Muscle layer of colon (tissue), 2 donors: ENCODE measurements at regions not wholly inside any gene's neighbourhood (a gene's known extent, or its start where the extent isn't known, plus 50 kb on each side); places are given as distances from the start of the nearest gene placed in this dataset.

Experiments used
- H3K27ac ChIP-seq: one replicate; pipeline ENCODE4 v1.7.0; 2013; ENCODE audit warnings: low read depth, mild to moderate bottlenecking, low read length, moderate library complexity
- H3K27me3 ChIP-seq, 2 donors: one replicate each; pipeline ENCODE4 v1.7.0; 2013; ENCODE audit warnings: low read length in 2 of 2, mild to moderate bottlenecking in 2 of 2; ENCODE audit not compliant: insufficient read depth in 2 of 2, control insufficient read depth in 1 of 2
- H3K36me3 ChIP-seq: one replicate; pipeline ENCODE4 v1.7.0; 2013; ENCODE audit warnings: mild to moderate bottlenecking, low read length; ENCODE audit not compliant: insufficient read depth
- H3K4me1 ChIP-seq: one replicate; pipeline ENCODE4 v1.7.0; 2013; ENCODE audit warnings: mild to moderate bottlenecking, low read length; ENCODE audit not compliant: insufficient read depth
- H3K4me3 ChIP-seq, 2 donors: one replicate each; pipeline ENCODE4 v1.7.0; 2013; ENCODE audit warnings: low read length in 2 of 2, low read depth in 1 of 2, mild to moderate bottlenecking in 1 of 2, moderate library complexity in 1 of 2
- H3K9ac ChIP-seq: one replicate; pipeline ENCODE4 v1.7.0; 2013; ENCODE audit warnings: low read length
- H3K9me3 ChIP-seq: one replicate; pipeline ENCODE4 v1.7.0; 2013; ENCODE audit warnings: mild to moderate bottlenecking, low read length
- donor health status: abdominal sarcoma.
- donor health status: Adenocarcinoma of cecum.

DNA sequence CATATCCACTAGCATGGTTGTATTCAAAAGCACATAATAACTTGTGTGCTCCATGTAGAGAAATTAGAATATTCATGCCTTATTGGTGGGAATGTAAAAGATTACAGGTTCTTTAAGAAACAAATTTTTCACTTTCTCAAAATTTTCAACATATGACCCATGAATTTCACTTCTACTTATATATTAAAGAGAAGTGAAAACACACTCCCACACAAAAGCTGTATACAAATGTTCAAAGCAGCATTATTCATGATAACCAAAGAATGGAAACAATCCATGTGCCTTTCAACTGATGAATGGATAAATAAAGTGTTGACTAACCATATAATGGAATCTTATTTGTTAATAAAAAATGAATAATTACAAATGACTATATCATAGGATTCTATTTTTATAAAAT is 694.5 kb upstream of the PCDH15 start:
- H3K27me3 ChIP-seq, result no peaks in the 10 kb centered on the region
- no peaks in the 10 kb centered on the region for H3K9me3 ChIP-seq
- H3K4me1 ChIP-seq, result no peaks in the 10 kb centered on the region
- no peak overlapping the region for H3K9ac ChIP-seq
- no peak overlapping the region for H3K27ac ChIP-seq
- no peaks in the 10 kb centered on the region for H3K36me3 ChIP-seq
- no peak overlapping the region for H3K4me3 ChIP-seq

DNA sequence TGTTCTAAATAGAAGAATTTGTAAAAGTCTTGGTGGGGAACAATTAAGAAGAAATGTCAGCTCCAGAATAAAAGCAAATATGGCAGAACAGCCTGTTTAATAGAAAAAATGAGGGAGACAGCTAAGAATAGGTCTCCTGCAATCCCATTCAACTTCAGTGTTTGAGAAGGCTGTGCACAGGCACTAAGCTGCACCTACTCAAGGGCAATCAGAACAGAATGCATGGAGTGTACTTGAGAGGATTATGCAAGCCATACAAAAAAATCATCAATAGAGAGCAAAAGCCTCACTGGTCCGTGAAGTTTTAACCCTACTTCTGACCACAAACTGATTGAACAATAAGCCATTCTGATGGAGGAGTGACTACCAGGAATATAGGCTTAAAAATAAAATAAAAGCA is 690.7 kb upstream of the PCDH15 start:
- no peak overlapping the region for H3K27ac ChIP-seq
- no peak overlapping the region for H3K9ac ChIP-seq
- H3K27me3 ChIP-seq, result no peaks in the 10 kb centered on the region
- H3K4me1 ChIP-seq, result no peaks in the 10 kb centered on the region
- no peaks in the 10 kb centered on the region for H3K9me3 ChIP-seq
- no peak overlapping the region for H3K4me3 ChIP-seq
- no peaks in the 10 kb centered on the region for H3K36me3 ChIP-seq

DNA sequence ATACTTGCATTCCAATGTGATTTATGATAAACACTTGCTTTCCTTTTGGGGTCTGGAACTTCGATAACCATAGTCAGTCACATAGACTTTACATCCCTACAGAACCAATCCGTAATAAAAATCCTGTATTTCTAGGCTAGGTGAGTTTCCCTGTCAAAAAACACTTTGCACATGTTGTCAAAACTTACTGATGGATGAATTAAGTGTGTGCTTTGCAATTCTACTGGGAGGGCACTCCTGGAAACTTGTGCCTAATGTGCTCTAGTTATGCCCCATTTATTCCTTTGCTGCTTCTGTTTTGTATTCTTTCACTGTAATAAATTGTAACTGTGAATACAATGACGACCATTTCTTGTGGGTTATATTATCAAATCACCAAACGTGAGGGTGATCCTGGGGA is 684.8 kb upstream of the PCDH15 start:
- Histone ChIP-seq H3K36me3 (no peaks in the 10 kb centered on the region), H3K27ac (no peak overlapping the region), H3K27me3 (no peaks in the 10 kb centered on the region), H3K9ac (no peak overlapping the region), H3K4me3 (no peak overlapping the region), H3K9me3 (no peaks in the 10 kb centered on the region), H3K4me1 (no peaks in the 10 kb centered on the region)

DNA sequence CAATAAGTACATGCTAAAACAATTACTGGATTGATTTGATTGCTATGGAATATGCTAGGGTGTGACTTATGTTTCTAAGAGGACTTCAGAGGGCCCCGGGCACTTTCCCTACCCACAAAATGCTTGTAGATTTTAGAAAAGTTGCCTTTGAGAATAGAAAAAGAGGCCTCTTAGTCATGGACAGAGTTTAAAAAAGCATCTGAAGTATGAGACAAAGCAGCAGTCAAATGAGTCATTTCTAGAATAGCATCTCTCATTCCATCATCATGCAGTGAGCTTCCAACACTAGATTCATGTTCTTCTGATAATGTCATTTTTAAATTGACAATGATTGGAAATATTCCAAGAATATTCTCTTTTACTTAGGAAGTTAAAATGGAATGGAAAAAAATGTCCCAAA is 675.1 kb upstream of the PCDH15 start:
- Histone ChIP-seq H3K4me3 (no peak overlapping the region), H3K27ac (no peak overlapping the region), H3K4me1 (no peaks in the 10 kb centered on the region), H3K27me3 (no peaks in the 10 kb centered on the region), H3K9me3 (no peaks in the 10 kb centered on the region), H3K9ac (no peak overlapping the region), H3K36me3 (no peaks in the 10 kb centered on the region)

DNA sequence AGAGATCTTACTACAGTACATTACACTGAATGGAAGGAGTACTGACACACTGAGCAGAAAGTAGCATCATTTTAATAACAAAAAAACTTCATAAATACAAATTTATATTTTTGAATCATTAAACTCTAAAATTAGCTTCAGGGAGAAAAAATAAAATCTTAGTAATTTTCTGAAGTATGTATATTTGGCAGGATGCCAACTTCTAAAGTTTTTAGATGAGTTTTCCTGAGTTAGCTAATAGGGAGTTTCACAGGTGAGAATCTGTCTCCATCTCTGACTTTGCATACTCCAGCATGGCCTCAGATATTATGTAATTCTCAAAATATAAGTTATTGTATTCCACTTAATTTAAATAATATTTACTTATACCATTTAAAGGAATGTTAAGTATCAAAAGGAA is 673.2 kb upstream of the PCDH15 start:
- Histone ChIP-seq H3K27me3 (no peaks in the 10 kb centered on the region), H3K4me1 (no peaks in the 10 kb centered on the region), H3K9me3 (no peaks in the 10 kb centered on the region), H3K4me3 (no peak overlapping the region), H3K36me3 (no peaks in the 10 kb centered on the region), H3K9ac (no peak overlapping the region), H3K27ac (no peak overlapping the region)

DNA sequence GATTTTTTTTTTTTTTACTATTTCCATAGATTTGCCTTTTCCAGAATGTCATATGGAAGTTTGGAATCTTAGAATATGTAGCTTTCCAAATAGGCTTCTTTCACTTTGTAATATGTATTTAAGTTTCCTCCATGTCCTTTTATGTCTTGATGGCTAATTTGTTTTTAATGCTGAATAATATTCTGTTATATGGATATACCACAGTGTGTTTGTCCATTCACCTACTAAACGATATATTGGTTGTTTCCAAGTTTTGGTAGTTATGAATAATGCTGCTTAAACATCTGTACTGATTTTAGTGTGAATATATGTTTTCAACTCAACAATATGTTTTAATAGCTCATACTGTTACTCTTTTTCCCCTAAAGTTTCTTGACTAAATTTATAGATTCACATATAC is 669.8 kb upstream of the PCDH15 start:
- Histone ChIP-seq H3K4me1 (no peaks in the 10 kb centered on the region), H3K36me3 (no peaks in the 10 kb centered on the region), H3K9me3 (no peaks in the 10 kb centered on the region), H3K9ac (no peak overlapping the region), H3K4me3 (no peak overlapping the region), H3K27ac (no peak overlapping the region), H3K27me3 (no peaks in the 10 kb centered on the region)

DNA sequence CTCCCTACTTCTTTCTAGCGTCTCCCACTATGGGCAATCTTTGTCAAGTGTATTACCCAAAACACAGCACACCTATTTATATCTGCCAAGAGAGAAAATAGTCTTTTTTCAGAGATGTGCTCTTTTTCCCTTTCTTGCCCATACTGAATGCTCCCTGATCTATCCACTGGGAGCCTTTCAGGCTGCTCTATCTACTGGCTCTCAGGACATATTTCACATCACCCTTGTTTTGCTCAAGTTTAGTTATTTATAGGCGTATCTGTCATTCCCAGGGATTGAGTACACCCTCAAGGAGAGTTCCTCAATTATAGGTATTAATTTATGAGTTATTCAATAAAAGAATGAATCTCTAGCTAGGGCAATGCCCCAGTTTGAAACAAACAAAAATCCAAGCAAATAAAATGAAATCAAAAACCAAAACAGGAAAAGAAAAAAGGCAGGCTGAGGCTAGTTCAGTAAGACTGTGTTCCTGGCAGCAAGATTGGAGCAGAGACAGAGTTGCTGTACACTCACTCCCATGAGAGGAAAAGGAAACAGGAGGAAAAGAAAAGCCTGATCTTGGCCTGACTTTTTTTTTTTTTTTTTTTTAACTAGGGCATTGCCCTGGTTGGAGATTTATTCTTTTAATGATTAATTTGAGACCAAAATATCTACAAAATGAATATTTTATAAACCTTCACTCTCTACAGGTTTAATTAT is 665.9 kb upstream of the PCDH15 start:
- Histone ChIP-seq H3K4me1 (no peaks in the 10 kb centered on the region), H3K27ac (no peak overlapping the region), H3K27me3 (no peaks in the 10 kb centered on the region), H3K36me3 (no peaks in the 10 kb centered on the region), H3K9me3 (no peaks in the 10 kb centered on the region), H3K9ac (no peak overlapping the region), H3K4me3 (no peak overlapping the region)

DNA sequence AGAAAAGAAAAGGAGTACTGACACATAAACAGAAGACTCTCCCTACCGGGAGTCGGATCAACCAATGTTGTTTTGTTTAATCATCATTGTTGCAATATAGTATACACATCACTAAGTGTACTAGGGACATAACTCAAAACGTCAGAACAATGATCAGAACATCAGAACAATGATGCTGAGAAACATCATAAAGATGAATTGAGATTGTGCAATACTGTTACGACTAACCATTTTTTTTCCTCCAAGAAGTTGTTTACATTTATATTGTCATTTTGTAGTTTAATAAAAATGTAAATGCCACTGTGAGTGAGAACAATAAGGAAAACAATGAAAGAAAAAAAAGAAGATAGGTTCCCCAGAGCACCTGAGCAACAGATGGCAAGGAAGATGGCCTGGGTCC is 663.1 kb upstream of the PCDH15 start:
- no peaks in the 10 kb centered on the region for H3K9me3 ChIP-seq
- H3K4me3 ChIP-seq, result no peak overlapping the region
- H3K36me3 ChIP-seq, result no peaks in the 10 kb centered on the region
- H3K27ac ChIP-seq, result no peak overlapping the region
- H3K9ac ChIP-seq, result no peak overlapping the region
- H3K27me3 ChIP-seq, result no peaks in the 10 kb centered on the region
- no peaks in the 10 kb centered on the region for H3K4me1 ChIP-seq

DNA sequence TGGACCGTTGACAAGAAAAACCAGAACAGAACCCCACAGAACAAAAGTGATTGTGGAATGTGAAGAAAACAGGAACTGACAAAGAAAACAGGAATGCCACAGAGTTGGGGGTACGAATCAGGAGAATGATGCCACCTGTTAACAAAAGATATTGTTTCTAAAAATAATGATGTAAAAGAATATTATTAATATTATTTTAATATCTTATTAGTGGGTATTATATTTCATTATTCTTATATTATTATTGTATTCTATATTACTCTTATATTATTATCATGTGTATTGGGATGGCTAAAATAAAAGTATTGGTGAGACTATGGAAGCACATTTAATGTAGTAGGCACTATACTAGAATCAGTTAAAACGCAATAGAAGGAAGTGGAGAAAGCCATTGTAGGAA is 659.0 kb upstream of the PCDH15 start:
- Histone ChIP-seq H3K4me1 (no peaks in the 10 kb centered on the region), H3K4me3 (no peak overlapping the region), H3K27me3 (no peaks in the 10 kb centered on the region), H3K27ac (no peak overlapping the region), H3K9me3 (no peaks in the 10 kb centered on the region), H3K9ac (no peak overlapping the region), H3K36me3 (no peaks in the 10 kb centered on the region)

DNA sequence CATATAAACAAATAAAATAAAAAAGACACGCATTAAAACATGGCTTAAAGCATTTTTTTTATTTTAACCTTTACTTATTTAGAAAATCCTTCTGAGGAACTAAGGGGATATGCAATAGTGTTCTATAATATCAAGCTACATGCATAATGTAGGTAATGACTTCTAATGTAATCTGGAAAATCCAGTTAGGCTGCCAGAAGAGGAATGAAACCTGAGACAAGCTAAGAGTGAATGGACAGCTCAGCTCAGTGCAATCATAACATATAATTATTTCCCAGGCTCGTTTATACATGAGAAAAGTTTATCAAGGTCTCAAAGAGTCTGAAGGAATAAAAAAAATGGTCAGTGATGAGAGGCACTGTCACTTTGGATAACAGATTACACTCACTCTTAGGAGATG is 649.0 kb upstream of the PCDH15 start:
- no peak overlapping the region for H3K9ac ChIP-seq
- H3K27me3 ChIP-seq, result no peaks in the 10 kb centered on the region
- H3K36me3 ChIP-seq, result no peaks in the 10 kb centered on the region
- no peaks in the 10 kb centered on the region for H3K9me3 ChIP-seq
- H3K27ac ChIP-seq, result no peak overlapping the region
- no peak overlapping the region for H3K4me3 ChIP-seq
- no peaks in the 10 kb centered on the region for H3K4me1 ChIP-seq

DNA sequence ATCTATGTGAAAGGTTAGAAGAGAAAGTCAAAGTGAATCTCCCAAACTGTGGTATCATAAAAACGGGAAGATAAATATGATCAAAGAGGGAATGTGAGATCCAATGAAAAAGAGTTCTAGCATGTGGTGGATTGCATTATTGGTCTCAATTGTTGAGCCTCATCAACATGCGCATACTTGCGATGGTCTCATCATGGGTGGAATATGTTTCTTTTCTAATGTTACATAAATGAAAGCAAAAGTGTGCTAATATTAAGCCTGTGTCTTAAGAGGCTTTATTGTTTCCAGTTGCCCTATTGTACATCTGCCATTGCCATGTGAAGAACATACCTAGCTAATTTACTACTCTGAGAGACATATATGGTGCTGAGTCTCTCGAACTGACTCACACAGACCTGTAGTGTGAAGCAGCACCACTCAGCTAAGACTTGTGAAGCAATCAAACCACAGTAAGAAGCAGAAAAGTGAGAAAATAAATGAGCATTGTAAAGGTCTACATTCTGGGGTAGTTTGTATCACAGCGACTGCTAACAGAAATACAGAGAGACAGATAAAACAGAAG is 645.5 kb upstream of the PCDH15 start:
- Histone ChIP-seq H3K27ac (no peak overlapping the region), H3K4me3 (no peak overlapping the region), H3K4me1 (no peaks in the 10 kb centered on the region), H3K27me3 (no peaks in the 10 kb centered on the region), H3K36me3 (no peaks in the 10 kb centered on the region), H3K9ac (no peak overlapping the region), H3K9me3 (no peaks in the 10 kb centered on the region)

DNA sequence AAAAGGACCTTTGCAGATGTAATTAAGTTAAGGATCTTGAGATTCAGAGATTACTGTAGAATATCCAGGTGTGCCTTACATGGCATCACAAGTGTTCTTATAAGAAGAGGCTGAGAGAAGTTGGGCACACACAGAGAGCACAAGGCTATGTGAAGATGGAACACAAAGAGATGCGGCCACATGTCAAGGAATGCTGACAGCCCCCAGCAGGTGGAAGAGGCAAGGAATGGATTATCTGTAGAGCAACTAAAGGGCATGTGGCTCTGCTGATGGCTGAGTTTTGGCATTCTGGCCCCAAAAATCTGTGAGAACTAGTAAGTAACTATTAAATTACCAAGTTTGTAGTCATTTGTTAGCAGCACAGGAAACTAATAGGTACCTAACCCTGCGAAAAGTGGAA is 640.7 kb upstream of the PCDH15 start:
- H3K9ac ChIP-seq, result no peak overlapping the region
- H3K9me3 ChIP-seq, result no peaks in the 10 kb centered on the region
- H3K36me3 ChIP-seq, result no peaks in the 10 kb centered on the region
- H3K27ac ChIP-seq, result no peak overlapping the region
- H3K4me3 ChIP-seq, result no peak overlapping the region
- no peaks in the 10 kb centered on the region for H3K4me1 ChIP-seq
- H3K27me3 ChIP-seq, result no peaks in the 10 kb centered on the region
